Thyroid gland (tissue), 4 donors: ENCODE measurements at regions not wholly inside any gene's neighbourhood (a gene's known extent, or its start where the extent isn't known, plus 50 kb on each side); places are given as distances from the start of the nearest gene placed in this dataset.
A peak's percentile ranks its signal among the peaks of the same experiment; 100 is the strongest.

Source experiments
- DNase-seq, 2 donors: peaks; one replicate each; pipeline ENCODE4 v3.0.0-alpha.2; 2019
- H3K27ac ChIP-seq, 3 donors: fragments of 200-600 bp; sonication (generic); 1 replicate in 2 of 3; 2 replicates in 1 of 3; pipeline ENCODE4 v1.5.1; 2016 to 2019; ENCODE audit warnings: mild to moderate bottlenecking in 1 of 3, moderate library complexity in 1 of 3
- H3K27me3 ChIP-seq: fragments of 200-600 bp; sonication (generic); one replicate; pipeline ENCODE4 v1.5.1; 2019
- H3K36me3 ChIP-seq, 2 donors: fragments of 200-600 bp; sonication (generic); one replicate each; pipeline ENCODE4 v1.5.1; 2016 to 2019
- H3K4me1 ChIP-seq, 2 donors: fragments of 200-600 bp; sonication (generic); one replicate each; pipeline ENCODE4 v1.5.1; 2017 to 2019
- H3K4me3 ChIP-seq, 3 donors: fragments of 200-600 bp; sonication (generic); replicated peaks in 1 of 3; 1 replicate in 2 of 3; 2 replicates in 1 of 3; pipeline ENCODE4 v1.5.1; 2016; ENCODE audit warnings: mild to moderate bottlenecking in 1 of 3
- H3K9me3 ChIP-seq: fragments of 200-600 bp; sonication (generic); one replicate; pipeline ENCODE4 v1.5.1; 2017
- CTCF ChIP-seq, 6 experiments: fragments of 200-600 bp in 3 of 6; fragments of 450-650 bp in 3 of 6; sonication (generic) in 3 of 6; IDR thresholded peaks; one replicate each; pipeline ENCODE4 v1.5.1; 2016 to 2019; ENCODE audit warnings: antibody characterized with exemption in 6 of 6, mild to moderate bottlenecking in 2 of 6, inconsistent platforms in 1 of 6, moderate library complexity in 1 of 6
- POLR2A ChIP-seq, 2 donors: fragments of 450-650 bp; IDR thresholded peaks; one replicate each; pipeline ENCODE4 v1.6.1; 2017; ENCODE audit warnings: antibody characterized with exemption in 2 of 2, mild to moderate bottlenecking in 2 of 2, moderate library complexity in 1 of 2
- WGBS, 2 donors: methylation state at CpG; one replicate each; pipeline ENCODE4 v1.1.5; 2017; 5-methylcytosine and 5-hydroxymethylcytosine counted together
- intact Hi-C: fragments of 100-400 bp; cut with DNase I; formaldehyde crosslinking; loops from one replicate; pipeline ENCODE4 v1.15.1; 2023

- intact Hi-C loops, result no loop called here
- TF ChIP-seq CTCF (IDR thresholded peaks at IDR 0.05) (no peak), POLR2A (IDR thresholded peaks at IDR 0.05) (no peak)
- Histone ChIP-seq H3K27me3 (no peaks in the 10 kb centered on the region), H3K9me3 (no peaks in the 10 kb centered on the region), H3K4me3 (no peak overlapping the region), H3K4me1 (no peaks in the 10 kb centered on the region), H3K27ac (no peak overlapping the region), H3K36me3 (no peaks in the 10 kb centered on the region)
- no peak for DNase-seq
- WGBS, 2 donors, result 97 to 98% methylated on average over 7 of the region's 7 CpGs
Observed at GRCh38 chr1:245084551-245084950, 70.2 kb upstream of the KIF26B start.

GRCh38 chr1:245079021-245079609 lies 75.7 kb upstream of the KIF26B start:
- no peaks in the 10 kb centered on the region for H3K27me3 ChIP-seq
- DNase-seq, result no peak
- no peak for TF ChIP-seq POLR2A (IDR thresholded peaks at IDR 0.05)
- peak; percentile 33 to 90 (median 72) for TF ChIP-seq CTCF (IDR thresholded peaks at IDR 0.05)
- no peaks in the 10 kb centered on the region for H3K9me3 ChIP-seq
- no peak overlapping the region for H3K27ac ChIP-seq
- H3K4me1 ChIP-seq, result no peaks in the 10 kb centered on the region
- H3K36me3 ChIP-seq, result no peaks in the 10 kb centered on the region
- no peak overlapping the region for H3K4me3 ChIP-seq
- 63 to 71% methylated on average over 9 of the region's 9 CpGs for WGBS, 2 donors
- intact Hi-C loops, result no loop called here

GRCh38 chr1:245074898-245075297 lies 79.9 kb upstream of the KIF26B start:
- no peaks in the 10 kb centered on the region for H3K27me3 ChIP-seq
- no peak overlapping the region for H3K4me3 ChIP-seq
- no peak for TF ChIP-seq POLR2A (IDR thresholded peaks at IDR 0.05)
- TF ChIP-seq CTCF (IDR thresholded peaks at IDR 0.05), result no peak
- intact Hi-C loops, result no loop called here
- H3K9me3 ChIP-seq, result no peaks in the 10 kb centered on the region
- H3K27ac ChIP-seq, result no peak overlapping the region
- WGBS, 2 donors, result 87 to 92% methylated on average over 5 of the region's 5 CpGs
- H3K36me3 ChIP-seq, result no peaks in the 10 kb centered on the region
- no peaks in the 10 kb centered on the region for H3K4me1 ChIP-seq
- DNase-seq, result no peak

GRCh38 chr1:245074232-245074747 lies 80.5 kb upstream of the KIF26B start:
- DNase-seq, result no peak
- TF ChIP-seq POLR2A (IDR thresholded peaks at IDR 0.05) (no peak), CTCF (IDR thresholded peaks at IDR 0.05) (no peak)
- H3K4me3 ChIP-seq, result no peak overlapping the region
- H3K4me1 ChIP-seq, result no peaks in the 10 kb centered on the region
- intact Hi-C loops, result no loop called here
- H3K36me3 ChIP-seq, result no peaks in the 10 kb centered on the region
- WGBS, 2 donors, result 42 to 56% methylated on average over 6 of the region's 6 CpGs
- H3K27ac ChIP-seq, result no peak overlapping the region
- no peaks in the 10 kb centered on the region for H3K27me3 ChIP-seq
- no peaks in the 10 kb centered on the region for H3K9me3 ChIP-seq

- Histone ChIP-seq H3K36me3 (no peaks in the 10 kb centered on the region), H3K4me3 (no peak overlapping the region), H3K9me3 (no peaks in the 10 kb centered on the region), H3K27me3 (no peaks in the 10 kb centered on the region), H3K4me1 (no peaks in the 10 kb centered on the region), H3K27ac (no peak overlapping the region)
- DNase-seq, result no peak
- 97 to 98% methylated on average over 10 of the region's 10 CpGs for WGBS, 2 donors
- intact Hi-C loops, result no loop called here
- no peak for TF ChIP-seq POLR2A (IDR thresholded peaks at IDR 0.05)
- TF ChIP-seq CTCF (IDR thresholded peaks at IDR 0.05), result no peak
Observed at GRCh38 chr1:245070836-245071615, 83.8 kb upstream of the KIF26B start.
